ENCODE measurements at regions not wholly inside any gene's neighbourhood (a gene's known extent, or its start where the extent isn't known, plus 50 kb on each side); places are given as distances from the start of the nearest gene placed in this dataset.

DNA sequence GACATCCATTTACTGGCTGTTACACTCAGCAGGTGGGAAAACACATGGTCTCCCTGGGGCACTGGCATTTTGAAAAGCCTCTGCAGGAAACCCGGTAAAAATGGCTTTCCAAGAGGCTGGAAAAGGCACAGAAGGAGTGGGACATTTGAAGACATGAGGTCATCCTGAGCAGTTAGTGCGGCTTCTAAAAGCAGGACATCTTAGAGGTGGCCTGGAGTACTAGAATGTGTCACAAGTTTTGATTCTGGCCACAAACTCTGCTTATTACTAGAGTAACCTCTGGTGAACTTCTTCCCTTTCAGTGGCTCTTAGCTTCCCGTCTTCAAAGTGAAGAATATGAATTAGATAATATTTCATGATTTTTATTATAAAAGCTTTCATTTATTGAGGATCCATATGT lies 423.0 kb upstream of the BRINP1 start:
- Histone ChIP-seq H2BK5ac (ENCODE audit: low read depth, low read length, poor library complexity) (no peak overlapping the region), H3K4me3 (ENCODE audit: low read depth, low read length) (no peak overlapping the region), H2BK12ac (ENCODE audit: low read length) (no peak overlapping the region), H3K4me1 (ENCODE audit: control insufficient read depth in 1 of 2, insufficient read depth in 2 of 2, low read length in 2 of 2) (no peaks in the 10 kb centered on the region), H3K27ac (ENCODE audit: low read depth, low read length) (no peak overlapping the region), H2BK120ac (ENCODE audit: insufficient read depth, low read length, poor library complexity) (no peak overlapping the region), H3K36me3 (ENCODE audit: control insufficient read depth in 1 of 2, insufficient read depth in 2 of 2, low read length in 2 of 2) (no peaks in the 10 kb centered on the region), H3K23ac (ENCODE audit: low read length) (no peak overlapping the region), H2AK5ac (ENCODE audit: low read length) (no peak overlapping the region), H3K79me2 (ENCODE audit: control insufficient read depth, insufficient read depth, low read length, poor library complexity) (no peaks in the 10 kb centered on the region), H3K4ac (ENCODE audit: low read depth, low read length) (no peak overlapping the region), H3K9me3 (ENCODE audit: insufficient read depth, low read depth, low read length) (no peaks in the 10 kb centered on the region), H3K18ac (ENCODE audit: low read length) (no peak overlapping the region), H4K91ac (ENCODE audit: low read depth, low read length) (no peak overlapping the region), H4K8ac (ENCODE audit: low read depth, low read length) (no peak overlapping the region), H4K12ac (ENCODE audit: low read depth, low read length) (no peak overlapping the region), H3K79me1 (ENCODE audit: low read length) (no peaks in the 10 kb centered on the region), H3K27me3 (ENCODE audit: insufficient read depth, low read length) (no peaks in the 10 kb centered on the region), H3K9ac (ENCODE audit: low read length) (no peak overlapping the region), H3K4me2 (ENCODE audit: low read length) (no peak overlapping the region), H3K14ac (ENCODE audit: low read length) (no peak overlapping the region), H2AFZ (ENCODE audit: insufficient read depth, low read length, poor library complexity) (no peak overlapping the region)
- no peak for DNase-seq
- no CpG with 5 or more reads among the region's 3 CpGs for WGBS (ENCODE audit: extremely low coverage, insufficient coverage, insufficient read length)

DNA sequence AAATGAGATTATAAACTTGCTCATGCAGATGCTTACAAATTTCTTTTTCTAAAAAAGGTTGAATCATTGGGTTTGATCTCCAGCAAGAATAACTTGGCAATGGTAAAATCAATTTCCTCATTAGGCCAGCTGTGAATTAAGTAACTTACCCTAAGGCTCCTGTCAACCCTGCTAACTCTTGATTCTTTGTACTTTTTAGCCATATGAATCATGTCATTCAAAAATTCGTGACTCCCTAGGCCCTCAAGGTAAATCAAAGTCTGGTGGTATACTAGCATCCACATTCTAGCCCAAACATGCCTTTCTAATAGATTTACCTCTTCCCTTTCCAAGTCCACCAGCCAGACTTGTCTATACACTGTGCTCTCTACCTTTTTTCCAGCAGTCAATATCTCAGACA lies 420.8 kb upstream of the BRINP1 start:
- Histone ChIP-seq H3K14ac (ENCODE audit: low read length) (no peak overlapping the region), H3K23ac (ENCODE audit: low read length) (no peak overlapping the region), H4K91ac (ENCODE audit: low read depth, low read length) (no peak overlapping the region), H3K4me1 (ENCODE audit: control insufficient read depth in 1 of 2, insufficient read depth in 2 of 2, low read length in 2 of 2) (no peaks in the 10 kb centered on the region), H2BK120ac (ENCODE audit: insufficient read depth, low read length, poor library complexity) (no peak overlapping the region), H3K36me3 (ENCODE audit: control insufficient read depth in 1 of 2, insufficient read depth in 2 of 2, low read length in 2 of 2) (no peaks in the 10 kb centered on the region), H3K79me1 (ENCODE audit: low read length) (no peaks in the 10 kb centered on the region), H3K9me3 (ENCODE audit: insufficient read depth, low read depth, low read length) (no peaks in the 10 kb centered on the region), H3K79me2 (ENCODE audit: control insufficient read depth, insufficient read depth, low read length, poor library complexity) (no peaks in the 10 kb centered on the region), H2AK5ac (ENCODE audit: low read length) (no peak overlapping the region), H3K27me3 (ENCODE audit: insufficient read depth, low read length) (no peaks in the 10 kb centered on the region), H3K9ac (ENCODE audit: low read length) (no peak overlapping the region), H2AFZ (ENCODE audit: insufficient read depth, low read length, poor library complexity) (no peak overlapping the region), H3K4ac (ENCODE audit: low read depth, low read length) (no peak overlapping the region), H3K4me3 (ENCODE audit: low read depth, low read length) (no peak overlapping the region), H4K12ac (ENCODE audit: low read depth, low read length) (no peak overlapping the region), H2BK5ac (ENCODE audit: low read depth, low read length, poor library complexity) (no peak overlapping the region), H3K4me2 (ENCODE audit: low read length) (no peak overlapping the region), H3K18ac (ENCODE audit: low read length) (no peak overlapping the region), H2BK12ac (ENCODE audit: low read length) (no peak overlapping the region), H3K27ac (ENCODE audit: low read depth, low read length) (no peak overlapping the region), H4K8ac (ENCODE audit: low read depth, low read length) (no peak overlapping the region)
- no peak for DNase-seq
- WGBS (ENCODE audit: extremely low coverage, insufficient coverage, insufficient read length): no CpG with 5 or more reads among the region's 1 CpG

DNA sequence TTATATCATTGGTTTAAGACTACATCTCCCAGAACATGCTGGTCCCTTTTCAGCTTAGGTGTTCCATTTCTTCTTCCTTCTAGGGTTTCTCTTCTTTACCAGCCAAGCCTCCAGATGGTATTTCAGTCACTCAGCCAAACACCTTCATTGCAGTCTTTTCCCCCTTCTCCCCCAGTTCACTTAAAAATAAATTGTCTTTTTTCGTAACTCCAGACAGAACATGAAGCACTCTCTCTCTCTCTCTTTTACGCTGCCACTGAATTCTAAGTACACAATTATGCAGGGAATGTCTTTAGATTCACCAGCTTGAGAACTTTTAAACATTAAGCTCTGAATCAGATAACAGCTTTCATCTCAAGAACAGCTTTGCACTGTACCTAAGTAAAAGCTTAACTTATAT lies 419.7 kb upstream of the BRINP1 start:
- Histone ChIP-seq H3K79me1 (ENCODE audit: low read length) (no peaks in the 10 kb centered on the region), H2AK5ac (ENCODE audit: low read length) (no peak overlapping the region), H3K27ac (ENCODE audit: low read depth, low read length) (no peak overlapping the region), H3K4me1 (ENCODE audit: control insufficient read depth in 1 of 2, insufficient read depth in 2 of 2, low read length in 2 of 2) (no peaks in the 10 kb centered on the region), H3K36me3 (ENCODE audit: control insufficient read depth in 1 of 2, insufficient read depth in 2 of 2, low read length in 2 of 2) (no peaks in the 10 kb centered on the region), H3K18ac (ENCODE audit: low read length) (no peak overlapping the region), H2AFZ (ENCODE audit: insufficient read depth, low read length, poor library complexity) (no peak overlapping the region), H3K79me2 (ENCODE audit: control insufficient read depth, insufficient read depth, low read length, poor library complexity) (no peaks in the 10 kb centered on the region), H4K8ac (ENCODE audit: low read depth, low read length) (no peak overlapping the region), H3K4me3 (ENCODE audit: low read depth, low read length) (no peak overlapping the region), H2BK12ac (ENCODE audit: low read length) (no peak overlapping the region), H4K91ac (ENCODE audit: low read depth, low read length) (no peak overlapping the region), H3K9me3 (ENCODE audit: insufficient read depth, low read depth, low read length) (no peaks in the 10 kb centered on the region), H4K12ac (ENCODE audit: low read depth, low read length) (no peak overlapping the region), H3K4ac (ENCODE audit: low read depth, low read length) (no peak overlapping the region), H3K23ac (ENCODE audit: low read length) (no peak overlapping the region), H3K27me3 (ENCODE audit: insufficient read depth, low read length) (no peaks in the 10 kb centered on the region), H3K9ac (ENCODE audit: low read length) (no peak overlapping the region), H2BK5ac (ENCODE audit: low read depth, low read length, poor library complexity) (no peak overlapping the region), H3K4me2 (ENCODE audit: low read length) (no peak overlapping the region), H3K14ac (ENCODE audit: low read length) (no peak overlapping the region), H2BK120ac (ENCODE audit: insufficient read depth, low read length, poor library complexity) (no peak overlapping the region)
- no CpG with 5 or more reads among the region's 2 CpGs for WGBS (ENCODE audit: extremely low coverage, insufficient coverage, insufficient read length)
- DNase-seq: no peak

DNA sequence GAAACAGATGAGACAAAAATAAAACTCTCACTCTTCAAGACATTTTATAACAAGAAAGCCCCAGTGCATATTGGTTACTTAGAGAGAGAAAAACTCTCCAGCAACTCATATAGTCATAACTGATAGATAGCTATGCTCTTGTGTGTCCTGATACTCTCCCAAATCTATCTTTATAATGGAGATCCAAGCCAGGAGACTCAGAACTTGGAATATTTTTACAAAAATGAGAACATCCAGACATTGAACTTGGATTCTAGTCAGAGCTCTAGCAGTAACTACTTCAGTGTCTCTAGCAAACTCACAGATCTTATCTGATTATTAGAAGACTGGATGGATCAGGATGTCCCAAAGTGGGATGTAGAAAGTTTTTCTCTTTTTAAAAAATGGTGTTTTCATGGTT lies 412.7 kb upstream of the BRINP1 start:
- no peak overlapping the region for H3K9ac ChIP-seq (ENCODE audit: low read length)

DNA sequence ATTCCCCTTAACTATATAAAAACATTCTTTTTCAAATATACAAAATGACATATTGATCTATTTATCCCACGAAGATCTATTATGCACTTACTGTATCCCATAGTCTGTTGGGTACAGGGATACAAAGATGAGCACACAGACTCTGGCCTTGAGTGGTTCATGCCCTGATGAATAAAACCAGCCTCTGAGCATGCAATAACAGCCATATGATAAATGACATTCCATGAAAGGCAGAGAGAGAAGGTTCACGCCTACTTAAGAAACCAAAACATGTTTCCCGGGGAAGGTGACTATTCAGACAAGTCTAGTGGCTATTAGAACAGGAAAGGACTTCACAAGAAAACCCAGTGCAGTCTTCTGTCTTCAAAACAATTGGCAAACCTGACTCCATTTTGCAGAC lies 406.2 kb upstream of the BRINP1 start:
- Histone ChIP-seq H2BK5ac (ENCODE audit: low read depth, low read length, poor library complexity) (no peak overlapping the region), H3K9ac (ENCODE audit: low read length) (no peak overlapping the region), H3K18ac (ENCODE audit: low read length) (no peak overlapping the region), H3K27ac (ENCODE audit: low read depth, low read length) (no peak overlapping the region), H2AFZ (ENCODE audit: insufficient read depth, low read length, poor library complexity) (no peak overlapping the region), H3K23ac (ENCODE audit: low read length) (no peak overlapping the region), H3K36me3 (ENCODE audit: control insufficient read depth in 1 of 2, insufficient read depth in 2 of 2, low read length in 2 of 2) (no peaks in the 10 kb centered on the region), H3K14ac (ENCODE audit: low read length) (no peak overlapping the region), H3K4me2 (ENCODE audit: low read length) (no peak overlapping the region), H3K4me3 (ENCODE audit: low read depth, low read length) (no peak overlapping the region), H3K4me1 (ENCODE audit: control insufficient read depth in 1 of 2, insufficient read depth in 2 of 2, low read length in 2 of 2) (no peaks in the 10 kb centered on the region), H2AK5ac (ENCODE audit: low read length) (no peak overlapping the region), H3K79me2 (ENCODE audit: control insufficient read depth, insufficient read depth, low read length, poor library complexity) (no peaks in the 10 kb centered on the region), H4K8ac (ENCODE audit: low read depth, low read length) (no peak overlapping the region), H3K4ac (ENCODE audit: low read depth, low read length) (no peak overlapping the region), H2BK120ac (ENCODE audit: insufficient read depth, low read length, poor library complexity) (no peak overlapping the region), H2BK12ac (ENCODE audit: low read length) (no peak overlapping the region), H4K91ac (ENCODE audit: low read depth, low read length) (no peak overlapping the region), H3K79me1 (ENCODE audit: low read length) (no peaks in the 10 kb centered on the region), H4K12ac (ENCODE audit: low read depth, low read length) (no peak overlapping the region), H3K27me3 (ENCODE audit: insufficient read depth, low read length) (no peaks in the 10 kb centered on the region), H3K9me3 (ENCODE audit: insufficient read depth, low read depth, low read length) (no peaks in the 10 kb centered on the region)
- WGBS (ENCODE audit: extremely low coverage, insufficient coverage, insufficient read length): no CpG with 5 or more reads among the region's 3 CpGs
- no peak for DNase-seq

More for the DNA sequence above, 412.7 kb upstream of the BRINP1 start:
- Histone ChIP-seq H4K8ac (ENCODE audit: low read depth, low read length) (no peak overlapping the region), H4K12ac (ENCODE audit: low read depth, low read length) (no peak overlapping the region), H2BK120ac (ENCODE audit: insufficient read depth, low read length, poor library complexity) (no peak overlapping the region), H3K18ac (ENCODE audit: low read length) (no peak overlapping the region), H3K79me1 (ENCODE audit: low read length) (no peaks in the 10 kb centered on the region), H3K4me1 (ENCODE audit: control insufficient read depth in 1 of 2, insufficient read depth in 2 of 2, low read length in 2 of 2) (no peaks in the 10 kb centered on the region), H2BK5ac (ENCODE audit: low read depth, low read length, poor library complexity) (no peak overlapping the region), H3K27me3 (ENCODE audit: insufficient read depth, low read length) (no peaks in the 10 kb centered on the region), H4K91ac (ENCODE audit: low read depth, low read length) (no peak overlapping the region), H2BK12ac (ENCODE audit: low read length) (no peak overlapping the region), H2AFZ (ENCODE audit: insufficient read depth, low read length, poor library complexity) (no peak overlapping the region), H3K4me3 (ENCODE audit: low read depth, low read length) (no peak overlapping the region), H3K23ac (ENCODE audit: low read length) (no peak overlapping the region), H3K4me2 (ENCODE audit: low read length) (no peak overlapping the region), H3K79me2 (ENCODE audit: control insufficient read depth, insufficient read depth, low read length, poor library complexity) (no peaks in the 10 kb centered on the region), H3K9me3 (ENCODE audit: insufficient read depth, low read depth, low read length) (no peaks in the 10 kb centered on the region), H3K4ac (ENCODE audit: low read depth, low read length) (no peak overlapping the region), H3K27ac (ENCODE audit: low read depth, low read length) (no peak overlapping the region), H3K36me3 (ENCODE audit: control insufficient read depth in 1 of 2, insufficient read depth in 2 of 2, low read length in 2 of 2) (no peaks in the 10 kb centered on the region), H2AK5ac (ENCODE audit: low read length) (no peak overlapping the region), H3K14ac (ENCODE audit: low read length) (no peak overlapping the region)
- DNase-seq: no peak

All from trophoblast cell (in vitro differentiated cells and primary cell).